ENCODE measurements at regions not wholly inside any gene's neighbourhood (a gene's known extent, or its start where the extent isn't known, plus 50 kb on each side); places are given as distances from the start of the nearest gene placed in this dataset.
"Not testable (repeated sequence)": the region's sequence is repeated elsewhere in the genome, so short reads cannot be mapped to it uniquely, and the experiment has no call there.

DNA sequence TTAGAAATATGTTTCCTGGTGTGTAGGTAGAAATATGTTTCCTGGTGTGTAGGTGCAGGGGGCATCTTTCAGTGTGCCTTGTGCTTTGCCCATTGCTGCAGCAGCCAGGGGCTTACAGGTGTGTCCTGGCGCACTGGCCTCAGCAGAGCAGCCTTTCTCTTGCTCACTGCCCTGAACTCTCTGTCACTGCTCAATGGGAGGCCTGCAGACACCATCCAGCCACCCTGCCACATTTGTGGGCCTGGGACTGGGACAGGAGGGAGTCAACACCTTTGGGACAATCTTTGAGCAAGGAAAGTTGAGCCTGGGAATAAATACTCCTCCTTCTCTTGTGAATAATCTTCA is 62.4 kb upstream of the RBM24 start:
- H3K4me3 ChIP-seq: no peak overlapping the region

DNA sequence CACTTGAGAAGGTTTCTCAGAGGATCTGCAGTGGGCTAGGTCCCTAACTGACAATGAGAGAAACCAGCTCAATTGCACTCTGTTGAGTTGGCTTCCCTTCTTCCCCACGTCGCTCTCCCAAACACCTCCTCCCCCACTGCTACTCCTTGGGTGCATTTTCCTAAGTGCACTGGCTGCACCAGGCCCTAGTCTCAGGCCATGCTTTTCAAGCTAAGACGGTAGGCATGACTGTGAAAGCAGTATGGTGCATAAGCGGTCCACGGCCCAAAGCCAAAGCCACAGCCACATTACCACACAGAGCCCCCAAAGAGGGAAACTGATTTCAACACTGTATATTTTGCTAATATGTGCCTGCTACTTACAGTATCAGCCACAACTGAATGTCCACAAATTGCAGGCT is 62.1 kb upstream of the RBM24 start:
- Histone ChIP-seq H3K27ac (no peak overlapping the region), H3K4me1 (no peaks in the 10 kb centered on the region), H3K36me3 (no peaks in the 10 kb centered on the region), H3K9me3 (no peaks in the 10 kb centered on the region), H3K4me3 (no peak overlapping the region), H3K27me3 (no peaks in the 10 kb centered on the region)
- intact Hi-C loops (cut with DNase I): no loop called here
- TF ChIP-seq POLR2A (IDR thresholded peaks at IDR 0.05) (no peak), POLR2AphosphoS5 (IDR thresholded peaks at IDR 0.05; ENCODE audit: insufficient read depth in 1 of 2, low read depth in 1 of 2) (no peak)
- TF ChIP-seq, protein P1, sequence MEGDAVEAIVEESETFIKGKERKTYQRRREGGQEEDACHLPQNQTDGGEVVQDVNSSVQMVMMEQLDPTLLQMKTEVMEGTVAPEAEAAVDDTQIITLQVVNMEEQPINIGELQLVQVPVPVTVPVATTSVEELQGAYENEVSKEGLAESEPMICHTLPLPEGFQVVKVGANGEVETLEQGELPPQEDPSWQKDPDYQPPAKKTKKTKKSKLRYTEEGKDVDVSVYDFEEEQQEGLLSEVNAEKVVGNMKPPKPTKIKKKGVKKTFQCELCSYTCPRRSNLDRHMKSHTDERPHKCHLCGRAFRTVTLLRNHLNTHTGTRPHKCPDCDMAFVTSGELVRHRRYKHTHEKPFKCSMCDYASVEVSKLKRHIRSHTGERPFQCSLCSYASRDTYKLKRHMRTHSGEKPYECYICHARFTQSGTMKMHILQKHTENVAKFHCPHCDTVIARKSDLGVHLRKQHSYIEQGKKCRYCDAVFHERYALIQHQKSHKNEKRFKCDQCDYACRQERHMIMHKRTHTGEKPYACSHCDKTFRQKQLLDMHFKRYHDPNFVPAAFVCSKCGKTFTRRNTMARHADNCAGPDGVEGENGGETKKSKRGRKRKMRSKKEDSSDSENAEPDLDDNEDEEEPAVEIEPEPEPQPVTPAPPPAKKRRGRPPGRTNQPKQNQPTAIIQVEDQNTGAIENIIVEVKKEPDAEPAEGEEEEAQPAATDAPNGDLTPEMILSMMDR (IDR thresholded peaks at IDR 0.05): no peak
- no peak for DNase-seq (ENCODE audit: extremely low spot score in 2 of 2)

More for the DNA sequence above, 62.4 kb upstream of the RBM24 start:
- Histone ChIP-seq H3K36me3 (no peaks in the 10 kb centered on the region), H3K27me3 (no peaks in the 10 kb centered on the region), H3K27ac (no peak overlapping the region), H3K4me1 (no peaks in the 10 kb centered on the region), H3K9me3 (no peaks in the 10 kb centered on the region)
- TF ChIP-seq POLR2A (IDR thresholded peaks at IDR 0.05) (no peak), POLR2AphosphoS5 (IDR thresholded peaks at IDR 0.05; ENCODE audit: insufficient read depth in 1 of 2, low read depth in 1 of 2) (no peak)
- TF ChIP-seq, protein P1 (IDR thresholded peaks at IDR 0.05): no peak
- intact Hi-C loops (cut with DNase I): no loop called here
- DNase-seq (ENCODE audit: extremely low spot score in 2 of 2): no peak

DNA sequence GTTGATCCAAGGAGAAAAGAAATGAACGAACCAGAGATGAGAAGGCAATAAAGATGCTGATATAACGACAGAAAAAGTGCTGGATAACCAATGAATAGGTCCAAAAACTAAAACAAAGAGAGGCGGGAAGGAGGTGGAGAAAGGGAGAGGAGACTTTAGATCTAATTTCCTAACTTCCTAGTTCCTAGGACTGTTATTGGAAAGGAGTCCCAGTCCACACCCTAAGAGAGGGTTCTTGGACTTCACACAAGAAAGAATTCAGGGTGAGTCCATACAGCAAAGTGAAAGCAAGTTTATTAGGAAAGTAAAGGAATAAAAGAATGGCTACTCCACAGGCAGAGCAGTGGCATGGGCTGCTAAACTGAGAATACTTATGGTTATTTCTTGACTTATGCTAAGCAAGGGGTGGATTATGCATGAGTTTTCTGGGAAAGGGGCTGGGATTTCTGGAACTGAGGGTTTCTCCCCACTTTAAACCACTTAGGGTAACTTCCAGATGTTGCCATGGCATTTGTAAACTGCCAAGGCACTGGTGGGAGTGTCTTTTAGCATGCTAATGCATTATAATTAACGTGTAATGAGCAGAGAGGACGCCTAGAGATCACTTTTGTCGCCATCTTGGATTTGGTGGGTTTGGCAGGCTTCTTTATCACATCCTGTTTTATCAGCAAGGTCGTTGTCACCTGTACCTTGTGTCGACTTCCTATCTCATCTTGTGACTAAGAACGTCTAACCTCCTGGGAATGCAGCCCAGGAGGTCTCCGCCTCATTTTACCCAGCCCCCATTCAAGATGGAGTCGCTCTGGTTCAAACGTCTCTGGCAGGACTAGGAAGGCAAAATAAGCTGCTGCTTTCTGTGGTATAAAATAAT is 60.9 kb upstream of the RBM24 start:
- DNase-seq (ENCODE audit: extremely low spot score in 2 of 2): peak in 1 of 2 donors; percentile 42
- Histone ChIP-seq H3K27me3 (no peaks in the 10 kb centered on the region), H3K4me3 (no peak overlapping the region), H3K9me3 (no peaks in the 10 kb centered on the region), H3K36me3 (no peaks in the 10 kb centered on the region), H3K4me1 (no peaks in the 10 kb centered on the region), H3K27ac (no peak overlapping the region)
- TF ChIP-seq POLR2A (IDR thresholded peaks at IDR 0.05): no peak
- intact Hi-C loops (cut with DNase I): no loop called here

DNA sequence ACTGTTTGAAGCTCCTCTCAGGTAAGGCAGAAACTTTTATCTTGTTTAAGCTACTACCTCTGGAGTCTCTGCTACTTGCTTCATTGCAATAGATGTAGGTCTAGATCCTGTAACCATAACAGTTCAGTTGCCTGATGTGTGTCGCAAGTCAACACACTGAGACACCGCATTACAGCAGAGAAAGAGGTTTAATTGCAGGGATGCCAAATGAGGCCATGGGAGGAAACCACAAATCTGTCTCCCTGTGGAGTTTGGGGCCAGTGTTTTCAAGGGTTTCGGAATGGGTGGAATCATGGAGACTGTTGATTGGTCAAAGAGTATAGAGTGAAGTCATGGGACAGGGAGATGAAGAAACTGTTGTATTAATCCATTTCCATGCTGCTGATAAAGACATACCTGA is 57.1 kb upstream of the RBM24 start:
- no peaks in the 10 kb centered on the region for H3K4me1 ChIP-seq
- no peaks in the 10 kb centered on the region for H3K27me3 ChIP-seq
- H3K4me3 ChIP-seq: no peak overlapping the region
- no peak for TF ChIP-seq POLR2A (IDR thresholded peaks at IDR 0.05)
- TF ChIP-seq POLR2AphosphoS5 (IDR thresholded peaks at IDR 0.05; ENCODE audit: insufficient read depth in 1 of 2, low read depth in 1 of 2): no peak
- TF ChIP-seq, protein P1 (IDR thresholded peaks at IDR 0.05): no peak
- DNase-seq (ENCODE audit: extremely low spot score in 2 of 2): no peak
- intact Hi-C loops (cut with DNase I): no loop called here
- H3K27ac ChIP-seq: no peak overlapping the region
- H3K36me3 ChIP-seq: no peaks in the 10 kb centered on the region
- no peaks in the 10 kb centered on the region for H3K9me3 ChIP-seq

DNA sequence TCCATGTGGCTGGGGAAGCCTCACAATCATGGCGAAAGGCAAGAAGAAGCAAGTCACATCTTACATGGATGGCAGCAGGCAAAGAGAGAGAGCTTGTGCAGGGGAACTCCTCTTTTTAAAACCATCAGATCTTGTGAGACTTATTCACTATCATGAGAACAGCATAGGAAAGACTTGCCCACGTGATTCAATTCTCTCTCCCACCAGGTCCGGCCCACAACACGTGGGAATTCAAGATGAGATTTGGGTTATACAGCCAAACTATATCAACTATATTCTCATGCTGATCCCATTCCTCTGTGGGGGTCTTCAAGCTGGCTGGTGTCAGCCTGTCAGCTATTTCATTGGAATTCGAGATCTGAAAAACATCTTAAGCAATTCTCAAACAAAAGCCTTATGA is 56.7 kb upstream of the RBM24 start:
- H3K36me3 ChIP-seq; H3K27me3 ChIP-seq; H3K27ac ChIP-seq; intact Hi-C loops (cut with DNase I); H3K9me3 ChIP-seq; H3K4me3 ChIP-seq; H3K4me1 ChIP-seq; DNase-seq (ENCODE audit: extremely low spot score in 2 of 2): not testable (repeated sequence)

DNA sequence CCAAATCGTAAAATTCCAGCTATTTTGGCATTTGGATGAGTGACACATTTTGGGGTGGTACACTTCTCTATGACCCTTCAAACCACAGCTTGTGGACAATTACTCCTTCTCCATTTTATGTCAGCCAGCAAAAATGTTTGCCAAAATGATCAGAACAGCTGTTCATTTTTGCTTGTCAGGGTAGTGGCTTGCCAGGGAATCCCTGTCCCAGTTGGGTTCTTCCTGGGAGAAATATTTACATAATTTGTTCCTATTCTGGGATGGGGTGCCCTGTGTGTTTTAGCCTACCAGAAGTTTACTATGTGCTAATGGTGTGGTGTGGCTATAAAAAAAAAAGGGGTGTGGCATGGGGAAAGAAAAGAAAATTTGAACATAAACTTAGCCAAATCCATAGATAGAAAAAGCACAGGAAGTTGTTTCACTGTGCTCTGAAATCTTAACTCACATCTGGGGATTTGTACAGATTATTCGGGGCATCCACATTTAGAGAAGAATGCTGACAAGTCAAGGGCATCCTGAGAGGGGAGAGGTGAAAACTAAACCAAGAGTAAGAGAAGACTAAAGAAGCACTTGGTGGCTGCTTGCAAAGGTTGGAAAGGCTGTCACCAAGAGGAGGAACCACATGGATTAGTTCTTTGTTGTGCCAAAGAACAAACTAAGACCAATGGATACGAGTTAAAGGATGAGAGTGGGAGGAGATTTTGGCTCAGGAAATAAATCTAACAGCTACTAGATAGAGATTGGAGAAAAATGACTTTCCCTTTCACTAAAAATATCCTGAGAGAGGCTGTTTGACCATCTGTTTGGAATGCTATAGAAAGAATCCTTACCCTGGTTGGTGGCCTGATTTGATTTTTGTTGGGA is 55.2 kb upstream of the RBM24 start:
- no peak for TF ChIP-seq POLR2AphosphoS5 (IDR thresholded peaks at IDR 0.05; ENCODE audit: insufficient read depth in 1 of 2, low read depth in 1 of 2)
- no peak for TF ChIP-seq POLR2A (IDR thresholded peaks at IDR 0.05)
- TF ChIP-seq, protein P1 (IDR thresholded peaks at IDR 0.05): no peak
- no peaks in the 10 kb centered on the region for H3K9me3 ChIP-seq
- no peaks in the 10 kb centered on the region for H3K36me3 ChIP-seq
- no peaks in the 10 kb centered on the region for H3K4me1 ChIP-seq
- no peaks in the 10 kb centered on the region for H3K27me3 ChIP-seq
- H3K27ac ChIP-seq: peak overlapping the region; percentile 9
- H3K4me3 ChIP-seq: no peak overlapping the region
- intact Hi-C loops (cut with DNase I): no loop called here
- DNase-seq (ENCODE audit: extremely low spot score in 2 of 2): no peak

Data from vagina (tissue), 2 donors.